ENCODE measurements at regions not wholly inside any gene's neighbourhood (a gene's known extent, or its start where the extent isn't known, plus 50 kb on each side); places are given as distances from the start of the nearest gene placed in this dataset.

GRCh38 chr20:4341804-4342485 lies 92.9 kb upstream of the ADRA1D start:
- H3K79me2 ChIP-seq (ENCODE audit: insufficient read depth), result no peaks in the 10 kb centered on the region
- POLR2A ChIA-PET, result no interaction called here
- WGBS (ENCODE audit: low lambda C conversion rate), result 21% methylated on average over 6 of the region's 6 CpGs
- no peak for DNase-seq
- H3K36me3 ChIP-seq (replicated peaks in 1 of 2; ENCODE audit: control insufficient read depth in 1 of 2, insufficient read depth in 2 of 2, low read length in 1 of 2), result no peaks in the 10 kb centered on the region
- H3K4me2 ChIP-seq, result peak overlapping the region; percentile 54
- no peaks in the 10 kb centered on the region for H3K9me3 ChIP-seq
- H3F3A ChIP-seq (replicated peaks; ENCODE audit: insufficient read depth), result peaks cover 4% of the 10 kb centered on the region
- H3K27ac ChIP-seq (ENCODE audit: low read depth in 2 of 2, low read length in 1 of 2), result peak overlapping the region in 1 of 2 experiments; percentile 41; a peak in 2 of 4 replicates
- H3K4me1 ChIP-seq (ENCODE audit: control insufficient read depth in 1 of 2, insufficient read depth in 2 of 2, low read depth in 1 of 2, low read length in 1 of 2), result peaks cover 0 to 4% of the 10 kb centered on the region in 2 experiments; a peak in 1 of 4 replicates
- no peak overlapping the region for H3K4me3 ChIP-seq (ENCODE audit: low read depth in 2 of 2, low read length in 1 of 2)
- H2AFZ ChIP-seq (ENCODE audit: low read depth), result peak overlapping the region; percentile 47; the same call in 1 of the 2 replicates
- H3K9ac ChIP-seq, result no peak overlapping the region
- H4K20me1 ChIP-seq (ENCODE audit: insufficient read depth), result no peaks in the 10 kb centered on the region
- no peaks in the 10 kb centered on the region for H3K9me2 ChIP-seq
- TF ChIP-seq MEF2A (IDR thresholded peaks at IDR 0.05; ENCODE audit: borderline replicate concordance, low read depth), result no peak
- no peak for TF ChIP-seq RAD21 (IDR thresholded peaks at IDR 0.05; ENCODE audit: low read length)
- no peak for TF ChIP-seq RCOR1 (IDR thresholded peaks at IDR 0.05; ENCODE audit: low read length)
- TF ChIP-seq, protein P1, sequence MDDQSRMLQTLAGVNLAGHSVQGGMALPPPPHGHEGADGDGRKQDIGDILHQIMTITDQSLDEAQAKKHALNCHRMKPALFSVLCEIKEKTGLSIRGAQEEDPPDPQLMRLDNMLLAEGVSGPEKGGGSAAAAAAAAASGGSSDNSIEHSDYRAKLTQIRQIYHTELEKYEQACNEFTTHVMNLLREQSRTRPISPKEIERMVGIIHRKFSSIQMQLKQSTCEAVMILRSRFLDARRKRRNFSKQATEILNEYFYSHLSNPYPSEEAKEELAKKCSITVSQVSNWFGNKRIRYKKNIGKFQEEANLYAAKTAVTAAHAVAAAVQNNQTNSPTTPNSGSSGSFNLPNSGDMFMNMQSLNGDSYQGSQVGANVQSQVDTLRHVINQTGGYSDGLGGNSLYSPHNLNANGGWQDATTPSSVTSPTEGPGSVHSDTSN (IDR thresholded peaks at IDR 0.05), result peak; percentile 51
- TF ChIP-seq RFX5 (IDR thresholded peaks at IDR 0.05; ENCODE audit: low read length), result no peak
- H3K27me3 ChIP-seq (ENCODE audit: insufficient read depth), result peaks cover 5% of the 10 kb centered on the region; the same call in 1 of the 2 replicates
- CTCF ChIA-PET, result no interaction called here

GRCh38 chr20:4335722-4336121 lies 86.6 kb upstream of the ADRA1D start:
- WGBS (ENCODE audit: low lambda C conversion rate), result 34% methylated on average over 1 of the region's 1 CpG
- no peak overlapping the region for H3K27ac ChIP-seq (ENCODE audit: low read depth in 2 of 2, low read length in 1 of 2)
- H3K4me2 ChIP-seq, result no peak overlapping the region
- TF ChIP-seq CHD2 (IDR thresholded peaks at IDR 0.05; ENCODE audit: low read length, partially characterized antibody), result no peak
- no peaks in the 10 kb centered on the region for H3K9me3 ChIP-seq
- H3K9ac ChIP-seq, result no peak overlapping the region
- no peaks in the 10 kb centered on the region for H3K79me2 ChIP-seq (ENCODE audit: insufficient read depth)
- no peak overlapping the region for H3K4me3 ChIP-seq (ENCODE audit: low read depth in 2 of 2, low read length in 1 of 2)
- no peak overlapping the region for H2AFZ ChIP-seq (ENCODE audit: low read depth)
- H3K9me2 ChIP-seq, result no peaks in the 10 kb centered on the region
- ChIA-PET POLR2A (no interaction called here), CTCF (interaction anchor here (1.2 kb wide), 1 partner anchor 9 kb away, joined by 3 read pairs; no protein-coding TSS in a partner anchor)
- H3K27me3 ChIP-seq (ENCODE audit: insufficient read depth), result peaks cover 11% of the 10 kb centered on the region; the same call in 1 of the 2 replicates
- H3K36me3 ChIP-seq (replicated peaks in 1 of 2; ENCODE audit: control insufficient read depth in 1 of 2, insufficient read depth in 2 of 2, low read length in 1 of 2), result no peaks in the 10 kb centered on the region
- no peak for DNase-seq
- no peaks in the 10 kb centered on the region for H3F3A ChIP-seq (replicated peaks; ENCODE audit: insufficient read depth)
- H4K20me1 ChIP-seq (ENCODE audit: insufficient read depth), result no peaks in the 10 kb centered on the region
- no peaks in the 10 kb centered on the region for H3K4me1 ChIP-seq (ENCODE audit: control insufficient read depth in 1 of 2, insufficient read depth in 2 of 2, low read depth in 1 of 2, low read length in 1 of 2)

DNA sequence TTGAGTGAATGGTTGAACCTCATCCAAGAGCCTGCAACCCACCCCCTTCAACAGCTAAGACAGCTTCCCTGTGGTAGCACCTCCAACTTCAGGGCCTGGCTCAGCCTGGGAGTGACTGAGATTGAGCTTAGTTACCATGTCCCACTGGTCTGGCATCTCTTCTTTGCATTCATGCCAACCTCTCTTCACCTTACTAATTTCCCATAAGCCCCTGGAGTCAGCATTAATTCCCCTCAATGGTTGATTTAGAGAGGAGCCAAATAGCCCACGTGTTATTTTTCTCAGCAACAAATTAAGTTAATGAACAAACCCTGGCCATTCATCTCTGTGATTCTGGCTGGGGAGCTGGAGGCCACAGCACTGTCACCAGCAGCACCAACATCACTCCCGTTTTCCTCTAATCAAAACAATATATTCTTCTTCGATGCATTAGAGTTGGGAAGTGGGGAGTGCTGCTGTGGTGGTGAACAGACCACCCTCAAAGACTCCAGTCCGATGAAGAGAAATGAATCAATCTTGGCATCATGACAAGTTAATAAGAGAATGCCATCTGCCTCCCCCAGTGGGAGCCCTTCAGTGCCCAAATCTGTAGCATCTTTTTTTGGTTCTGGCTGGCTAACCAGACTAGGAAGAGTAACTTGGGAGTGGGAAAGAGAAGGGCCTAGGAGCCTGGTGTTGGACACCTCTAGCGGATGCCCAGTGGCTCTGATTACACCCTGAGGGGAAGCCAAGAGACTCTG lies 83.2 kb upstream of the ADRA1D start:
- no peaks in the 10 kb centered on the region for H3F3A ChIP-seq (replicated peaks; ENCODE audit: insufficient read depth)
- no peak overlapping the region for H3K4me2 ChIP-seq
- no peak for TF ChIP-seq FOSL2 (IDR thresholded peaks at IDR 0.05; ENCODE audit: borderline replicate concordance, low read depth)
- H3K27ac ChIP-seq (ENCODE audit: low read depth in 2 of 2, low read length in 1 of 2), result no peak overlapping the region
- POLR2A ChIA-PET, result no interaction called here
- DNase-seq, result no peak
- H3K79me2 ChIP-seq (ENCODE audit: insufficient read depth), result no peaks in the 10 kb centered on the region
- WGBS (ENCODE audit: low lambda C conversion rate), result 10% methylated on average over 5 of the region's 5 CpGs
- H3K4me1 ChIP-seq (ENCODE audit: control insufficient read depth in 1 of 2, insufficient read depth in 2 of 2, low read depth in 1 of 2, low read length in 1 of 2), result no peaks in the 10 kb centered on the region
- CTCF ChIA-PET, result no interaction called here
- peaks cover 10% of the 10 kb centered on the region; the same call in 1 of the 2 replicates for H3K27me3 ChIP-seq (ENCODE audit: insufficient read depth)
- H3K9me2 ChIP-seq, result no peaks in the 10 kb centered on the region
- H3K9me3 ChIP-seq, result no peaks in the 10 kb centered on the region
- no peak overlapping the region for H3K4me3 ChIP-seq (ENCODE audit: low read depth in 2 of 2, low read length in 1 of 2)
- H2AFZ ChIP-seq (ENCODE audit: low read depth), result no peak overlapping the region
- no peaks in the 10 kb centered on the region for H4K20me1 ChIP-seq (ENCODE audit: insufficient read depth)
- H3K9ac ChIP-seq, result no peak overlapping the region
- no peaks in the 10 kb centered on the region for H3K36me3 ChIP-seq (replicated peaks in 1 of 2; ENCODE audit: control insufficient read depth in 1 of 2, insufficient read depth in 2 of 2, low read length in 1 of 2)

Data from SK-N-SH (cell line).